Panc1 (cell line): ENCODE measurements at regions not wholly inside any gene's neighbourhood (a gene's known extent, or its start where the extent isn't known, plus 50 kb on each side); places are given as distances from the start of the nearest gene placed in this dataset.

Experiments used
- ATAC-seq: fragments of 200-7000 bp; cut with Tn5 transposase; 2 replicates; pipeline ENCODE4 v1.9.1; 2020; ENCODE audit warnings: mild to moderate bottlenecking, moderate library complexity
- BruUV-seq: library from RNA; stranded (reverse); fragments of 400-500 nt; replicated peaks from 2 replicates; lab custom pipeline; 2021; lab: Mats Ljungman, UMichigan
- CTCF ChIA-PET: fragments of 300-600 bp; sonication (Branson Sonifier 250); formaldehyde crosslinking; loops from one replicate; lab custom pipeline; 2022; ENCODE audit warnings: antibody characterized with exemption; lab: Charles Lee
- POLR2A ChIA-PET: fragments of 300-600 bp; sonication (Branson Sonifier 250); formaldehyde crosslinking; loops from one replicate; lab custom pipeline; 2022; ENCODE audit warnings: antibody characterized with exemption; lab: Charles Lee
- DNase-seq: peaks from one replicate; pipeline ENCODE4 v3.0.0-alpha.2; 2010; ENCODE audit warnings: low read depth, low spot score
- H3K27ac ChIP-seq: 2 replicates; pipeline ENCODE4 v1.5.1; 2011; ENCODE audit warnings: mild to moderate bottlenecking, low read length, inconsistent platforms
- H3K27me3 ChIP-seq: fragments of 200-500 bp; sonication (Bioruptor generic); 2 replicates; pipeline ENCODE4 v1.6.0; 2014; ENCODE audit warnings: low read length, inconsistent platforms; ENCODE audit not compliant: control insufficient read depth, insufficient read depth
- H3K36me3 ChIP-seq: fragments of 200-500 bp; sonication (Bioruptor generic); 2 replicates; pipeline ENCODE4 v1.5.1; 2014; ENCODE audit warnings: inconsistent platforms, mild to moderate bottlenecking, low read length, moderate library complexity; ENCODE audit not compliant: control insufficient read depth, insufficient read depth
- H3K4me1 ChIP-seq: 2 replicates; pipeline ENCODE4 v1.5.1; 2011; ENCODE audit warnings: inconsistent platforms, mild to moderate bottlenecking, low read length, moderate library complexity; ENCODE audit not compliant: control insufficient read depth, insufficient read depth
- H3K4me3 ChIP-seq, 2 experiments: 2 replicates each; pipeline ENCODE4 v1.5.1; 2011 to 2012; ENCODE audit warnings: low read depth in 2 of 2, low read length in 2 of 2, mild to moderate bottlenecking in 2 of 2, inconsistent platforms in 1 of 2, moderate library complexity in 1 of 2
- H3K9me3 ChIP-seq: fragments of 200-500 bp; sonication (Bioruptor generic); 2 replicates; pipeline ENCODE4 v1.5.1; 2014; ENCODE audit warnings: low read depth, mild to moderate bottlenecking, inconsistent platforms, low read length, moderate library complexity; ENCODE audit not compliant: control insufficient read depth, insufficient read depth
- CTCF ChIP-seq: fragments of 450-650 bp; IDR thresholded peaks from 2 replicates; pipeline ENCODE4 v1.5.1; 2017; ENCODE audit warnings: mild to moderate bottlenecking
- POLR2AphosphoS5 ChIP-seq: IDR thresholded peaks from 2 replicates; pipeline ENCODE4 v1.6.1; 2012; ENCODE audit warnings: mild to moderate bottlenecking, low read depth, low read length, moderate library complexity
- REST ChIP-seq, 2 experiments: IDR thresholded peaks; 2 replicates each; pipeline ENCODE4 v1.6.1; 2011 to 2012; ENCODE audit warnings: low read depth in 2 of 2, control low read depth in 1 of 2, low read length in 1 of 2, mild to moderate bottlenecking in 1 of 2, moderate library complexity in 1 of 2; ENCODE audit not compliant: insufficient read depth in 1 of 2
- SIN3A ChIP-seq: IDR thresholded peaks from 2 replicates; pipeline ENCODE4 v1.6.1; 2012; ENCODE audit warnings: low read depth, mild to moderate bottlenecking, low read length, moderate library complexity, borderline replicate concordance; ENCODE audit not compliant: insufficient read depth
- TCF7L2 ChIP-seq: IDR thresholded peaks from 2 replicates; pipeline ENCODE4 v1.6.1; 2011; ENCODE audit warnings: mild to moderate bottlenecking, low read depth, low read length, inconsistent platforms
- in situ Hi-C: cut with HindIII; loops from 2 replicates; pipeline ENCODE4 v1.10.0; 2016; ENCODE audit warnings: low sequenced_read_pairs, low pct_unique_long_range_greater_than_20kb
- intact Hi-C: fragments of 100-400 bp; cut with micrococcal nuclease; formaldehyde crosslinking; loops from one replicate; pipeline ENCODE4 v1.10.0; 2022; ENCODE audit not compliant: unreplicated experiment

DNA sequence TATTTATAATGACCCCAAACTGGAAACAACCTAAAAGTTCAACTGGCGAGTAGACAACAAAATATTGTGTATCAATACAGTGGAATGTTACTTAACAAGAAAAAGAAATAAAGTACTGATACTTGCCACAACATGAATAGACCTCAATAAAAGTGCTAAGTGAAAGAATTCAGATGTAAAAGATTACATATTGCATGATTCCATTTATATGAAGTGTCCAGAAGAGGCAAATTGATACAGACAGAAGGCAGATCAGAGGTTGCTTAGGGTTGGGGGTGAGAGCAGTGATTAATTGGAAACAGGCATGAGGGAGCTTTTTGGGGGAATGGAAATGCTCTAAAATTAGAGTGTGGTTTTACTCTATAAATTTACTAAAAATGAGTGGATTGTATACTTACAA, 183.3 kb downstream of the SATB1 start:
- DNase-seq = no peak
- ATAC-seq = no peak
- POLR2A ChIA-PET = no interaction called here
- Histone ChIP-seq H3K4me1 (no peaks in the 10 kb centered on the region), H3K4me3 (no peak overlapping the region), H3K36me3 (no peaks in the 10 kb centered on the region), H3K9me3 (no peaks in the 10 kb centered on the region), H3K27ac (no peak overlapping the region), H3K27me3 (no peaks in the 10 kb centered on the region)
- CTCF ChIA-PET = no interaction called here
- TF ChIP-seq REST (IDR thresholded peaks at IDR 0.05; ENCODE audit: insufficient read depth in 1 of 2, low read depth in 2 of 2, low read length in 1 of 2) (no peak), SIN3A (no peak), CTCF (no peak), TCF7L2 (no peak), POLR2AphosphoS5 (no peak)
- intact Hi-C loops = no loop called here
- BruUV-seq = no TSS peak
- in situ Hi-C loops = no loop called here

DNA sequence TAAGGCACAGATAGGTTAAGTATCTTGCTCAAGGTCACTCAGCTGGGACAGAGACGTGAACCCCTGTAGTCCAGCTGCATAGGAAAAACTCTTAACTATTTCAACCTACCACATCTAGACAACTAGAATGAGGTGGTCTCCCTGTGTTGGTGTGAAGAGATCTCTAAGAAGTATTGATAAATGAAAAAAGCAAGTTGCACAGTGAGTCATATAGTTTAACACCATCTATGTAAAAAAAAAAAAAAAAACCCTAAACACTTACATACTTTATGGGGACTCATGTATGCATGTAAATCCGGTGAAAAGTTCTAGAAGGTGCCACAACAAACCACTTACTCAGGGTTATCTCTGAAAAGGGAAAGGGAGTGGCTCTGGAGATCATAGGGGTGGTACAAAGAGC, 185.5 kb downstream of the SATB1 start:
- ATAC-seq (no peak), DNase-seq (no peak)
- in situ Hi-C loops (no loop called here), intact Hi-C loops (no loop called here)
- POLR2A ChIA-PET = no interaction called here
- CTCF ChIA-PET = no interaction called here
- Histone ChIP-seq H3K9me3 (no peaks in the 10 kb centered on the region), H3K4me1 (no peaks in the 10 kb centered on the region), H3K4me3 (no peak overlapping the region), H3K27me3 (no peaks in the 10 kb centered on the region), H3K27ac (no peak overlapping the region), H3K36me3 (no peaks in the 10 kb centered on the region)
- TF ChIP-seq REST (IDR thresholded peaks at IDR 0.05; ENCODE audit: insufficient read depth in 1 of 2, low read depth in 2 of 2, low read length in 1 of 2) = no peak
- TF ChIP-seq POLR2AphosphoS5 = no peak
- no peak for TF ChIP-seq CTCF
- no peak for TF ChIP-seq SIN3A
- no peak for TF ChIP-seq TCF7L2
- no TSS peak for BruUV-seq
